ENCODE measurements at regions not wholly inside any gene's neighbourhood (a gene's known extent, or its start where the extent isn't known, plus 50 kb on each side); places are given as distances from the start of the nearest gene placed in this dataset.

DNA sequence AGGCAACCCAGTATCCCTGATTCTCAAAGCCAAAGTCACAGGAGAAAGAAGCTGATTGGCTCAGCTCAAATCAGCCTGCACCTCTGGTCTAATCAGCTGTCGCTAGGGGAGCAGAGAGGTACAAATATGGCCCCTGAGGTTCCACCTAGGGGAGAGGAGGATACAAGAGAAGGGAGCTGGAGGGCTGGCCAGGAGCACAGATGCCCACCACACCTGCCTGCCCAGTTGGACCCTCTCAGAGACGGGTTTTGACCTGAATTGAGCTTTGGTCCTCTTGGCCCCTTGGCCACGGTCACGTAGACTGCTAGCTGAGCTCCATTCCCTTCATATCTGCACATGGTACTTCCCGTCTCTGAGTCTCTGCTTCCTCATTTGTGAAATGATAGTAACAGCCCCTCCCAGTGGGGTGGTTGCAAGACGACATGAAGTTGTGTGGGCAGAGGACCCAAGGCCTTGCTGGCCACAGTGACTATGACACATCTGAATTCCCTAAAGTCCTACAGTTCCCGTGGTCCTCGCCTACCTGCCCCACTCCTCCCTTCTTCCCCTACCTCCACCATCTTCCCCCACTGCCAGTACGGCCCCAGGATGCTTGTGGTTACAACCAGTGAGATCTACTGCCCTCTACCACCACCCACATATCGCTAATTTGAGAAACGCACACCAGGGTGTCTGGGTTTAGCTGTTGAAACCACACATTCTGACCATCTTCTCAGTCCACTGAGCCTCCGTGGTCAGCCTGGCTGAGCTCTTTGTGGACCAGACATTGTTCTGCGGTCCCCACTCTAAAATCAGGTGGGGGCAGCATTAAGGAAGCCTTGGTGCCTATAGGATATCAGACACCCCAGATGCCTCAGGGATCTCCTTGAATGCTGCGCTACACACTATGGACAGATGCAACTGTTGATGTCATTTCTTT, 60.3 kb upstream of the NEK6 start:
- TF ChIP-seq, protein P1, sequence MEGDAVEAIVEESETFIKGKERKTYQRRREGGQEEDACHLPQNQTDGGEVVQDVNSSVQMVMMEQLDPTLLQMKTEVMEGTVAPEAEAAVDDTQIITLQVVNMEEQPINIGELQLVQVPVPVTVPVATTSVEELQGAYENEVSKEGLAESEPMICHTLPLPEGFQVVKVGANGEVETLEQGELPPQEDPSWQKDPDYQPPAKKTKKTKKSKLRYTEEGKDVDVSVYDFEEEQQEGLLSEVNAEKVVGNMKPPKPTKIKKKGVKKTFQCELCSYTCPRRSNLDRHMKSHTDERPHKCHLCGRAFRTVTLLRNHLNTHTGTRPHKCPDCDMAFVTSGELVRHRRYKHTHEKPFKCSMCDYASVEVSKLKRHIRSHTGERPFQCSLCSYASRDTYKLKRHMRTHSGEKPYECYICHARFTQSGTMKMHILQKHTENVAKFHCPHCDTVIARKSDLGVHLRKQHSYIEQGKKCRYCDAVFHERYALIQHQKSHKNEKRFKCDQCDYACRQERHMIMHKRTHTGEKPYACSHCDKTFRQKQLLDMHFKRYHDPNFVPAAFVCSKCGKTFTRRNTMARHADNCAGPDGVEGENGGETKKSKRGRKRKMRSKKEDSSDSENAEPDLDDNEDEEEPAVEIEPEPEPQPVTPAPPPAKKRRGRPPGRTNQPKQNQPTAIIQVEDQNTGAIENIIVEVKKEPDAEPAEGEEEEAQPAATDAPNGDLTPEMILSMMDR (IDR thresholded peaks at IDR 0.05 in 8 of 11, conservative IDR thresholded peaks at IDR 0.05 in 3 of 11), result peak in 4 of 11 experiments; percentile 23 to 42 (median 35)
- TF ChIP-seq POLR2A (IDR thresholded peaks at IDR 0.05) (no peak), POLR2AphosphoS5 (IDR thresholded peaks at IDR 0.05) (peak in 1 of 3 donors; percentile 43)

Data from spleen (tissue), 7 donors.